ENCODE measurements at regions not wholly inside any gene's neighbourhood (a gene's known extent, or its start where the extent isn't known, plus 50 kb on each side); places are given as distances from the start of the nearest gene placed in this dataset.

DNA sequence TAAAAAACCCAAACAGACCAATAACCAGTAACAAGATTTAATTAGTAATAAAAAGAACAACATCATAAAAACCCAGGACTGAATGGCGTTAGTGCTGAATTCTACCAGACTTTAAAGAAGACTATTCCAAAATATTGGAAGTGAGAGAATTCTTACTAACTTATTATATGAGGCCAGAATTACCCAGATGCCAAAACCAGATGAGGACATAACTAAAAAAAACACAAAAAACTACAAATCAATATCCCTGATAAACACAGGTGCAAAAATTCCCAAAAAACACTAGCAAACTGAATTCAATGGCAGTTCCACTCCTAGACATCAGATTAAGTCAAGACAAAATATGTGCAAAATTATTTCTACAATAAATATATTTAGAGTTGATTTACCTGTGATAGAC lies 400.1 kb upstream of the PABPC4L start:
- TF ChIP-seq, protein P1, sequence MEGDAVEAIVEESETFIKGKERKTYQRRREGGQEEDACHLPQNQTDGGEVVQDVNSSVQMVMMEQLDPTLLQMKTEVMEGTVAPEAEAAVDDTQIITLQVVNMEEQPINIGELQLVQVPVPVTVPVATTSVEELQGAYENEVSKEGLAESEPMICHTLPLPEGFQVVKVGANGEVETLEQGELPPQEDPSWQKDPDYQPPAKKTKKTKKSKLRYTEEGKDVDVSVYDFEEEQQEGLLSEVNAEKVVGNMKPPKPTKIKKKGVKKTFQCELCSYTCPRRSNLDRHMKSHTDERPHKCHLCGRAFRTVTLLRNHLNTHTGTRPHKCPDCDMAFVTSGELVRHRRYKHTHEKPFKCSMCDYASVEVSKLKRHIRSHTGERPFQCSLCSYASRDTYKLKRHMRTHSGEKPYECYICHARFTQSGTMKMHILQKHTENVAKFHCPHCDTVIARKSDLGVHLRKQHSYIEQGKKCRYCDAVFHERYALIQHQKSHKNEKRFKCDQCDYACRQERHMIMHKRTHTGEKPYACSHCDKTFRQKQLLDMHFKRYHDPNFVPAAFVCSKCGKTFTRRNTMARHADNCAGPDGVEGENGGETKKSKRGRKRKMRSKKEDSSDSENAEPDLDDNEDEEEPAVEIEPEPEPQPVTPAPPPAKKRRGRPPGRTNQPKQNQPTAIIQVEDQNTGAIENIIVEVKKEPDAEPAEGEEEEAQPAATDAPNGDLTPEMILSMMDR (IDR thresholded peaks at IDR 0.05; ENCODE audit: control insufficient read depth, extremely low read depth, insufficient read depth): no peak
- no peak for DNase-seq (ENCODE audit: low read depth)
- H3K4me3 ChIP-seq (ENCODE audit: low read depth, low read length): no peak overlapping the region

DNA sequence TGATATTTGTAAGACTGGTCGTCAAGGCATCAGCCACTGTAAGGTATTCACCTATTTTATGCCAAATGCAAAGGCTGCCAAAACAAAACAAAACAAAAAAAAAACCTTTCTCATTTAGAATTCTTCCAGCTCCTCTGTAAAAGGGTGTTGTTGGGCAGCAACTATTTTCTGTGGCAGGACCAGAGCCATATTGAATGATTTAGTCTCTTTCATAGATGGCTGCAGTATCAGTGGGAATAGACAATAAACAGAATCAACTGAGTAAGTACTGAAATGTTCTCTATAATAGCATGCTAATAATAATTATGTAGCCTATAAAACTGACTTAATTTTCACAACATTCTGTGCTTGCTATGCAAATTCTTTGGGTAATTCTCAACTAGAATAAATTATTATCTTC lies 389.7 kb upstream of the PABPC4L start:
- TF ChIP-seq, protein P1 (IDR thresholded peaks at IDR 0.05; ENCODE audit: control insufficient read depth, extremely low read depth, insufficient read depth): no peak
- H3K4me3 ChIP-seq (ENCODE audit: low read depth, low read length): no peak overlapping the region
- no peak for DNase-seq (ENCODE audit: low read depth)

DNA sequence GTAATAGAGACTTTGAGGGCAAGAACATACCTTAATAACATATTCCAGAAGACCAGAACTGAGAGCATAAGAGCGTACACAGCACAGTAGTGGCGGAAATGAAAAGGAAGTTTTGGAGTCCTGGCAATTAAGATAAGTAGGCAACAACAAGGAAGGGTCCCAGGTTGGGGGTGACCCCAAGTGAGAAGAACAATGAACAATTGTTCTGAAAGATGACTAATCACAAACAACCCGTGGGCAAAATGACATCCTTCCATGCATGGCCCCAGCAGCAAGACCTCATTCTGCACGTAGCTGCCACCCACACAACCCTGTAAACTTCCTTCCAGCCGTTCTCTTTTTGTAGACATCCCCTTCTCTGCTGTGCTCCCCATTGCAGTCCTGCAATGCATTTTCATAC lies 384.4 kb upstream of the PABPC4L start:
- no peak overlapping the region for H3K4me3 ChIP-seq (ENCODE audit: low read depth, low read length)
- DNase-seq (ENCODE audit: low read depth): no peak
- TF ChIP-seq, protein P1 (IDR thresholded peaks at IDR 0.05; ENCODE audit: control insufficient read depth, extremely low read depth, insufficient read depth): no peak

DNA sequence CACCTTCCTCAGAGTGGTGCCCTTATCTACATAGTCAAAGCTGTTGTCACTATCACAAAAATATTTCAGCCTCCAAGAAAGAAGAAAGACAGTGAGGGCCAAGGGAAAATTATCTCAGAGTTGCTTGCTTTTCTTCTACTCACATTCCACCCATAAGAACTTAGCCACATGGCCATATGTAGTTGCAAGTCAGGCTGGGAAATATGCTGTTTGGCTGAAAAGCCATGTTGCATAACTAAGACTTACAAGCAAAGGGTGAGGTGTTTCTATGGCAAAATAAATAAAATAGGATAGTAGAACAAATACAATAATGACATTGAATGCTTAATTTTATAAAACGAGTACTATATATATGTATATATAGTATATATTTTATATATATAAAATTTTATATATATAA lies 365.9 kb upstream of the PABPC4L start:
- H3K4me3 ChIP-seq (ENCODE audit: low read depth, low read length): no peak overlapping the region
- TF ChIP-seq, protein P1 (IDR thresholded peaks at IDR 0.05; ENCODE audit: control insufficient read depth, extremely low read depth, insufficient read depth): no peak
- DNase-seq (ENCODE audit: low read depth): no peak

DNA sequence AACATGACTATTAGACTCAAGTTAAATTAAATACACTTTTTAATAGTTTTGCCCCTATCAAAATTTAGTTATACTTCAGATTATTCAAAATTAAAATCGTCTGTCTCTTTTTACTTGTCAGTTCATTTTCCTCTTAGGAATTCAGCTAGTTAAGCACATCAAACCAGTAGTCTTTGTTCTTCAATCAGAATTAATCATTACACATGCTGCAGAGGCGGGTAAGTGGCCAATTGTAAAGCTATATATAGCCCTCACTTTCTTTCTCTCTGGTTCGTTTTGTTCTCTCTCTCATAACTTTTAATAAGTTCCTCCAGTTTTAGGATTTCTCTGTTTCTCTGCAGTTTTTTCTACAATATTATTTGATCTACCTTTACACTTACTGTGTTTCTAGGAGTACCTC lies 359.1 kb upstream of the PABPC4L start:
- no peak for DNase-seq (ENCODE audit: low read depth)
- H3K4me3 ChIP-seq (ENCODE audit: low read depth, low read length): no peak overlapping the region
- TF ChIP-seq, protein P1 (IDR thresholded peaks at IDR 0.05; ENCODE audit: control insufficient read depth, extremely low read depth, insufficient read depth): no peak

DNA sequence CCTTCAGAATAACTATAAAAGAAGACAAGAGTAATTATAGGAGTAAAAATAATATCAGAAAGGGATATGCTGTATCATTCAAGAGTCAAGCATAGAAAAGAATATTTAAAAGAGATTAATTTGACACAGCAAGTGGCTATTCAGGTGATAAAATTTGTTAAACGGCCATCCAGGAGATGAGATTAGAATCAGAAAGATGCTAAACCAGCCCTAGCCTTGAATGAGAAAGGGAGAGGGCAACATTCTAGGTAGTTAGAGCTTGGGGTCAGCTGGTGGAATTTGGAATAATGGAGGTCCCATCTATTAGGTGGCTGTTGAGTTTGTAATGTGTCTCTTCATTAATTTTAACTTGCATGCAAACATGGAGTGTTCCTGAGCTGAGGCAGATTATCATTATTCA lies 350.5 kb upstream of the PABPC4L start:
- H3K4me3 ChIP-seq (ENCODE audit: low read depth, low read length): no peak overlapping the region
- TF ChIP-seq, protein P1 (IDR thresholded peaks at IDR 0.05; ENCODE audit: control insufficient read depth, extremely low read depth, insufficient read depth): no peak
- DNase-seq (ENCODE audit: low read depth): no peak

DNA sequence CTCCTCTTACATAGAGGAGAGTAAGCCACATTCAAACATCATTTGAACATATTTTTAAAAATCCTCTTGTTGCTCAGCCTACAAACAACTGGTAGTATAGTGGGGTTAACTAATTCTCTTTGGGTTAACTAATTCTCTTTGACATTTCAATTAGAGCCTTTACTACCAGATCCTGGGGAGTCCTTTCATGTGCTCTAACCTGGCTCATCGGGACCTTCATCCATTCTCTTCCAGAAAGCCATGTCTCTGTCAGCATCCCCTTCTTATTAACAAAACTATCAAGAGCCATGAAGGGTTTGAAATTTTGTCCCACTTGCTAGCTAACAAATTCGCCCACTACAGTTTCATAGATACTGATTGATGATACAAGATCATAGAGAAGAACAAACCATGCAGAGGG lies 349.8 kb upstream of the PABPC4L start:
- DNase-seq (ENCODE audit: low read depth): no peak
- H3K4me3 ChIP-seq (ENCODE audit: low read depth, low read length): no peak overlapping the region
- TF ChIP-seq, protein P1 (IDR thresholded peaks at IDR 0.05; ENCODE audit: control insufficient read depth, extremely low read depth, insufficient read depth): no peak

All from LNCaP clone FGC (cell line).